ENCODE measurements at regions not wholly inside any gene's neighbourhood (a gene's known extent, or its start where the extent isn't known, plus 50 kb on each side); places are given as distances from the start of the nearest gene placed in this dataset.

GRCh38 chr5:34576891-34577666 is 79.0 kb upstream of the RAI14 start:
- peaks cover 4% of the 10 kb centered on the region for H3K27me3 Mint-ChIP-seq
- no peak overlapping the region for H3K4me3 Mint-ChIP-seq
- H3K36me3 Mint-ChIP-seq (ENCODE audit: low read depth), result no peaks in the 10 kb centered on the region
- H3K9me3 Mint-ChIP-seq, result no peaks in the 10 kb centered on the region
- no peak overlapping the region for H3K27ac Mint-ChIP-seq
- H3K4me1 Mint-ChIP-seq (ENCODE audit: low read depth), result no peaks in the 10 kb centered on the region
- DNase-seq, result no peak

- H3K36me3 Mint-ChIP-seq (ENCODE audit: low read depth), result no peaks in the 10 kb centered on the region
- H3K9me3 Mint-ChIP-seq, result no peaks in the 10 kb centered on the region
- no peak overlapping the region for H3K4me3 Mint-ChIP-seq
- H3K27me3 Mint-ChIP-seq, result peaks cover 18% of the 10 kb centered on the region
- H3K4me1 Mint-ChIP-seq (ENCODE audit: low read depth), result no peaks in the 10 kb centered on the region
- no peak overlapping the region for H3K27ac Mint-ChIP-seq
- no peak for DNase-seq
These were observed 77.2 kb upstream of the RAI14 start for GRCh38 chr5:34578962-34579361.

- H3K4me1 Mint-ChIP-seq (ENCODE audit: low read depth), result peaks cover 5% of the 10 kb centered on the region
- H3K27ac Mint-ChIP-seq, result no peak overlapping the region
- H3K27me3 Mint-ChIP-seq, result peaks cover 33% of the 10 kb centered on the region
- H3K9me3 Mint-ChIP-seq, result no peaks in the 10 kb centered on the region
- no peak for DNase-seq
- no peaks in the 10 kb centered on the region for H3K36me3 Mint-ChIP-seq (ENCODE audit: low read depth)
- H3K4me3 Mint-ChIP-seq, result no peak overlapping the region
These were observed 75.1 kb upstream of the RAI14 start for GRCh38 chr5:34580983-34581382.

- Mint-ChIP-seq H3K4me3 (no peak overlapping the region), H3K27me3 (peaks cover 39% of the 10 kb centered on the region), H3K36me3 (ENCODE audit: low read depth) (no peaks in the 10 kb centered on the region), H3K27ac (no peak overlapping the region), H3K4me1 (ENCODE audit: low read depth) (peaks cover 10% of the 10 kb centered on the region), H3K9me3 (no peaks in the 10 kb centered on the region)
- no peak for DNase-seq
These were observed 73.8 kb upstream of the RAI14 start for GRCh38 chr5:34582371-34582770.

GRCh38 chr5:34583167-34583566 is 73.0 kb upstream of the RAI14 start:
- Mint-ChIP-seq H3K4me3 (no peak overlapping the region), H3K36me3 (ENCODE audit: low read depth) (no peaks in the 10 kb centered on the region), H3K4me1 (ENCODE audit: low read depth) (peaks cover 15% of the 10 kb centered on the region), H3K27ac (no peak overlapping the region), H3K9me3 (no peaks in the 10 kb centered on the region), H3K27me3 (peaks cover 39% of the 10 kb centered on the region)
- DNase-seq, result no peak

GRCh38 chr5:34584165-34584564 is 72.0 kb upstream of the RAI14 start:
- Mint-ChIP-seq H3K9me3 (no peaks in the 10 kb centered on the region), H3K27ac (no peak overlapping the region), H3K27me3 (peaks cover 45% of the 10 kb centered on the region), H3K36me3 (ENCODE audit: low read depth) (no peaks in the 10 kb centered on the region), H3K4me1 (ENCODE audit: low read depth) (peaks cover 15% of the 10 kb centered on the region), H3K4me3 (no peak overlapping the region)
- no peak for DNase-seq

GRCh38 chr5:34585601-34586104 is 70.5 kb upstream of the RAI14 start:
- Mint-ChIP-seq H3K36me3 (ENCODE audit: low read depth) (no peaks in the 10 kb centered on the region), H3K9me3 (no peaks in the 10 kb centered on the region), H3K27me3 (peaks cover 57% of the 10 kb centered on the region), H3K4me3 (no peak overlapping the region), H3K4me1 (ENCODE audit: low read depth) (peaks cover 15% of the 10 kb centered on the region), H3K27ac (no peak overlapping the region)
- DNase-seq, result no peak

GRCh38 chr5:34586117-34586885 is 69.8 kb upstream of the RAI14 start:
- no peak for DNase-seq
- H3K27ac Mint-ChIP-seq, result no peak overlapping the region

GRCh38 chr5:34587355-34588241 is 68.5 kb upstream of the RAI14 start:
- Mint-ChIP-seq H3K9me3 (no peaks in the 10 kb centered on the region), H3K4me1 (ENCODE audit: low read depth) (peaks cover 15% of the 10 kb centered on the region), H3K27ac (no peak overlapping the region), H3K36me3 (ENCODE audit: low read depth) (no peaks in the 10 kb centered on the region), H3K27me3 (peaks cover 63% of the 10 kb centered on the region), H3K4me3 (no peak overlapping the region)
- DNase-seq, result no peak

More at GRCh38 chr5:34586117-34586885, 69.8 kb upstream of the RAI14 start:
- peaks cover 15% of the 10 kb centered on the region for H3K4me1 Mint-ChIP-seq (ENCODE audit: low read depth)
- no peak overlapping the region for H3K4me3 Mint-ChIP-seq
- no peaks in the 10 kb centered on the region for H3K9me3 Mint-ChIP-seq
- no peaks in the 10 kb centered on the region for H3K36me3 Mint-ChIP-seq (ENCODE audit: low read depth)
- H3K27me3 Mint-ChIP-seq, result peaks cover 63% of the 10 kb centered on the region

- Mint-ChIP-seq H3K9me3 (no peaks in the 10 kb centered on the region), H3K4me3 (no peak overlapping the region), H3K27ac (no peak overlapping the region), H3K36me3 (ENCODE audit: low read depth) (no peaks in the 10 kb centered on the region), H3K27me3 (peaks cover 45% of the 10 kb centered on the region), H3K4me1 (ENCODE audit: low read depth) (peaks cover 15% of the 10 kb centered on the region)
- DNase-seq, result no peak
These were observed 66.3 kb upstream of the RAI14 start for GRCh38 chr5:34589832-34590231.

- Mint-ChIP-seq H3K36me3 (ENCODE audit: low read depth) (no peaks in the 10 kb centered on the region), H3K9me3 (no peaks in the 10 kb centered on the region), H3K4me1 (ENCODE audit: low read depth) (peaks cover 7% of the 10 kb centered on the region), H3K27ac (no peak overlapping the region), H3K27me3 (peaks cover 35% of the 10 kb centered on the region), H3K4me3 (no peak overlapping the region)
- no peak for DNase-seq
These were observed 64.4 kb upstream of the RAI14 start for GRCh38 chr5:34591723-34592122.

- Mint-ChIP-seq H3K4me3 (no peak overlapping the region), H3K9me3 (no peaks in the 10 kb centered on the region), H3K27me3 (peaks cover 10% of the 10 kb centered on the region), H3K4me1 (ENCODE audit: low read depth) (peaks cover 11% of the 10 kb centered on the region), H3K36me3 (ENCODE audit: low read depth) (no peaks in the 10 kb centered on the region), H3K27ac (no peak overlapping the region)
- DNase-seq, result no peak
These were observed 58.8 kb upstream of the RAI14 start for GRCh38 chr5:34597034-34598027.

- no peak overlapping the region for H3K27ac Mint-ChIP-seq
- H3K9me3 Mint-ChIP-seq, result no peaks in the 10 kb centered on the region
- H3K36me3 Mint-ChIP-seq (ENCODE audit: low read depth), result no peaks in the 10 kb centered on the region
- H3K4me1 Mint-ChIP-seq (ENCODE audit: low read depth), result peaks cover 11% of the 10 kb centered on the region
- no peak overlapping the region for H3K4me3 Mint-ChIP-seq
- H3K27me3 Mint-ChIP-seq, result peaks cover 10% of the 10 kb centered on the region
- DNase-seq, result no peak
These were observed 57.8 kb upstream of the RAI14 start for GRCh38 chr5:34598177-34598794.
